Spleen (tissue), 11 donors: ENCODE measurements at regions not wholly inside any gene's neighbourhood (a gene's known extent, or its start where the extent isn't known, plus 50 kb on each side); places are given as distances from the start of the nearest gene placed in this dataset.
"Not testable (repeated sequence)": the region's sequence is repeated elsewhere in the genome, so short reads cannot be mapped to it uniquely, and the experiment has no call there.

Source experiments
- DNase-seq: peaks from one replicate; pipeline ENCODE4 v3.0.0-alpha.2; 2020
- H3K27ac ChIP-seq, 8 donors: fragments of 200-600 bp; sonication (generic) in 7 of 8; 1 replicate in 4 of 8; 2 replicates in 4 of 8; pipeline versions ENCODE4 v1.5.0 to v1.8.0; 2016 to 2021; ENCODE audit warnings: inconsistent platforms in 4 of 8, mild to moderate bottlenecking in 4 of 8, moderate library complexity in 1 of 8
- H3K27me3 ChIP-seq, 7 donors: fragments of 200-600 bp; sonication (generic) in 6 of 7; replicated peaks in 1 of 7; 1 replicate in 4 of 7; 2 replicates in 3 of 7; pipeline versions ENCODE4 v1.5.0 to v1.8.0; 2016 to 2021; ENCODE audit warnings: inconsistent platforms in 3 of 7, mild to moderate bottlenecking in 1 of 7
- H3K36me3 ChIP-seq, 6 donors: fragments of 200-600 bp; sonication (generic) in 5 of 6; 1 replicate in 4 of 6; 2 replicates in 2 of 6; pipeline versions ENCODE4 v1.5.0 to v1.8.0; 2016 to 2021; ENCODE audit warnings: inconsistent platforms in 2 of 6
- H3K4me1 ChIP-seq, 6 donors: fragments of 200-600 bp; sonication (generic) in 5 of 6; 1 replicate in 3 of 6; 2 replicates in 3 of 6; pipeline versions ENCODE4 v1.5.0 to v1.8.0; 2016 to 2021; ENCODE audit warnings: inconsistent platforms in 3 of 6
- H3K4me3 ChIP-seq, 8 donors: fragments of 200-600 bp; sonication (generic) in 7 of 8; 1 replicate in 4 of 8; 2 replicates in 4 of 8; pipeline versions ENCODE4 v1.5.0 to v1.8.0; 2016 to 2021; ENCODE audit warnings: inconsistent platforms in 4 of 8, mild to moderate bottlenecking in 4 of 8, moderate library complexity in 2 of 8
- H3K9me3 ChIP-seq, 8 donors: fragments of 200-600 bp; sonication (generic) in 7 of 8; 1 replicate in 4 of 8; 2 replicates in 4 of 8; pipeline versions ENCODE4 v1.5.0 to v1.8.0; 2016 to 2021; ENCODE audit warnings: inconsistent platforms in 4 of 8
- CTCF ChIP-seq, 11 experiments: fragments of 200-600 bp in 7 of 11; fragments of 450-650 bp in 4 of 11; sonication (generic) in 4 of 11; IDR thresholded peaks in 8 of 11; conservative IDR thresholded peaks in 3 of 11; 1 replicate in 7 of 11; 2 replicates in 4 of 11; pipeline versions ENCODE4 v1.4.0 to v1.8.0; 2016 to 2021; ENCODE audit warnings: antibody characterized with exemption in 11 of 11, inconsistent platforms in 4 of 11, mild to moderate bottlenecking in 1 of 11
- POLR2A ChIP-seq, 3 donors: fragments of 450-650 bp; IDR thresholded peaks; one replicate each; pipeline ENCODE4 v1.5.1; 2017; ENCODE audit warnings: antibody characterized with exemption in 3 of 3, mild to moderate bottlenecking in 1 of 3
- POLR2AphosphoS5 ChIP-seq, 3 donors: sonication (generic); formaldehyde crosslinking; IDR thresholded peaks; one replicate each; pipeline ENCODE4 v1.5.1; 2017; ENCODE audit warnings: antibody characterized with exemption in 3 of 3
- WGBS, 5 donors: extraction: QIAGEN DNeasy Blood & Tissue Kit in 3 of 5; methylation state at CpG; one replicate each; pipeline versions ENCODE4 v1.1.5 to v1.1.7; 2013 to 2018; 5-methylcytosine and 5-hydroxymethylcytosine counted together
- intact Hi-C: fragments of 100-400 bp; cut with DNase I; formaldehyde crosslinking; loops from one replicate; pipeline ENCODE4 v1.15.0; 2023; ENCODE audit warnings: low total_unique reads
- donor health status: healthy with polysubstance abuse.
- donor health status: DM: no; HTN: no; CAD: no; lungs with moderate emphysema.
- donor health status: DM: no; HTN: no; CAD: no.
- donor health status: Bipolar disorder and iron deficiency.
- donor health status: healthy.
- donor health status: DM: no; HTN: no; CAD: no.
- donor health status: DM: yes; HTN: yes; CAD: no.

- TF ChIP-seq CTCF (IDR thresholded peaks at IDR 0.05 in 8 of 11, conservative IDR thresholded peaks at IDR 0.05 in 3 of 11) = no peak
- no peak for TF ChIP-seq POLR2A (IDR thresholded peaks at IDR 0.05)
- no peak for TF ChIP-seq POLR2AphosphoS5 (IDR thresholded peaks at IDR 0.05)
- H3K4me3 ChIP-seq = no peak overlapping the region
- H3K4me1 ChIP-seq = no peaks in the 10 kb centered on the region
- 81 to 94% (median 86%) methylated on average over 2 of the region's 2 CpGs for WGBS, 5 donors
- intact Hi-C loops = no loop called here
- no peaks in the 10 kb centered on the region for H3K36me3 ChIP-seq
- H3K27ac ChIP-seq = no peak overlapping the region
- H3K27me3 ChIP-seq = no peaks in the 10 kb centered on the region
- no peak for DNase-seq
- H3K9me3 ChIP-seq = no peaks in the 10 kb centered on the region
These were observed 177.5 kb upstream of the E2F8 start for GRCh38 chr11:19418221-19418620.

GRCh38 chr11:19412070-19412469, 171.3 kb upstream of the E2F8 start:
- H3K36me3 ChIP-seq, intact Hi-C loops, H3K9me3 ChIP-seq, H3K27ac ChIP-seq, H3K4me3 ChIP-seq, H3K4me1 ChIP-seq, DNase-seq: not testable (repeated sequence)
- peaks cover 0 to 25% (median 0%) of the 10 kb centered on the region in 7 donors for H3K27me3 ChIP-seq
- WGBS, 5 donors = 6 to 16% (median 8%) methylated on average over 2 to 3 of the region's 3 CpGs

GRCh38 chr11:19410032-19410431, 169.3 kb upstream of the E2F8 start:
- Histone ChIP-seq H3K36me3 (no peaks in the 10 kb centered on the region), H3K9me3 (no peaks in the 10 kb centered on the region), H3K27me3 (peaks cover 0 to 25% (median 0%) of the 10 kb centered on the region in 7 donors), H3K27ac (no peak overlapping the region), H3K4me1 (no peaks in the 10 kb centered on the region), H3K4me3 (no peak overlapping the region)
- TF ChIP-seq POLR2A (IDR thresholded peaks at IDR 0.05) = no peak
- TF ChIP-seq CTCF (IDR thresholded peaks at IDR 0.05 in 8 of 11, conservative IDR thresholded peaks at IDR 0.05 in 3 of 11) = no peak
- TF ChIP-seq POLR2AphosphoS5 (IDR thresholded peaks at IDR 0.05) = no peak
- intact Hi-C loops = no loop called here
- WGBS, 5 donors = 59 to 76% (median 73%) methylated on average over 3 of the region's 3 CpGs
- no peak for DNase-seq

- Histone ChIP-seq H3K9me3 (no peaks in the 10 kb centered on the region), H3K36me3 (no peaks in the 10 kb centered on the region), H3K27ac (no peak overlapping the region), H3K27me3 (peaks cover 0 to 25% (median 0%) of the 10 kb centered on the region in 7 donors), H3K4me1 (no peaks in the 10 kb centered on the region), H3K4me3 (no peak overlapping the region)
- 70 to 88% (median 80%) methylated on average over 3 of the region's 3 CpGs for WGBS, 5 donors
- no peak for TF ChIP-seq POLR2A (IDR thresholded peaks at IDR 0.05)
- no peak for TF ChIP-seq CTCF (IDR thresholded peaks at IDR 0.05 in 8 of 11, conservative IDR thresholded peaks at IDR 0.05 in 3 of 11)
- TF ChIP-seq POLR2AphosphoS5 (IDR thresholded peaks at IDR 0.05) = no peak
- intact Hi-C loops = no loop called here
- DNase-seq = no peak
These were observed 168.6 kb upstream of the E2F8 start for GRCh38 chr11:19409307-19409706.

GRCh38 chr11:19407677-19408270, 167.0 kb upstream of the E2F8 start:
- intact Hi-C loops = no loop called here
- WGBS, 5 donors = 85 to 93% (median 89%) methylated on average over 17 of the region's 17 CpGs

More at GRCh38 chr11:19407677-19408270, 167.0 kb upstream of the E2F8 start:
- H3K4me3 ChIP-seq = no peak overlapping the region
- no peak overlapping the region for H3K27ac ChIP-seq
- H3K9me3 ChIP-seq = no peaks in the 10 kb centered on the region
- H3K4me1 ChIP-seq = no peaks in the 10 kb centered on the region
- H3K27me3 ChIP-seq = peaks cover 0 to 25% (median 0%) of the 10 kb centered on the region in 7 donors
- TF ChIP-seq CTCF (IDR thresholded peaks at IDR 0.05 in 8 of 11, conservative IDR thresholded peaks at IDR 0.05 in 3 of 11) = no peak
- TF ChIP-seq POLR2A (IDR thresholded peaks at IDR 0.05) = no peak
- H3K36me3 ChIP-seq = no peaks in the 10 kb centered on the region
- DNase-seq = no peak
